ENCODE measurements at regions not wholly inside any gene's neighbourhood (a gene's known extent, or its start where the extent isn't known, plus 50 kb on each side); places are given as distances from the start of the nearest gene placed in this dataset.

DNA sequence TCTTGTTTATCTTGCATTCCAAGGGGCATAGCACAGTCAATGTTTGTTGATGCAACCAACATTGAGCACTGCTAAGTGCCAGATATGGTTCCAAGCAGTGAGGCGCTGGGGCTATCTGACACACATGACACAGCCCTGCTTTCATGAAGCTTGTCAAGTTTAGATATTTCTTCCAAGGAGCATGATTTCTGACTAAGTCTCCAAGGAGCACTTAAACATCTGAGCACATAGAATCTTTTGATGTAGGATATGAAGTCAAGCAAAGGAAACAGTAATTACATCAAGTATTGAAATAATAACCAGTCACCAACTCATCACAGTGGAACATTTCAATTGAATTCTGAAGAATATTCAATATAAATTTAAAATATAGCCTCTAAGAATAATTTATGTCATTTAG is 177.8 kb upstream of the USP15 start:
- H3K9me3 ChIP-seq (replicated peaks in 1 of 2; ENCODE audit: control insufficient read depth in 1 of 2, insufficient read depth in 1 of 2, low read length in 2 of 2), result no peaks in the 10 kb centered on the region
- H3K4me1 ChIP-seq (ENCODE audit: control insufficient read depth in 1 of 2, insufficient read depth in 2 of 2, low read length in 2 of 2), result no peaks in the 10 kb centered on the region
- no peak overlapping the region for H3K9ac ChIP-seq (ENCODE audit: insufficient read depth, low read length, poor library complexity, severe bottlenecking)
- H3K4me3 ChIP-seq (replicated peaks in 1 of 3; ENCODE audit: low read depth in 2 of 3, low read length in 3 of 3), result no peak overlapping the region
- TF ChIP-seq, protein P1, sequence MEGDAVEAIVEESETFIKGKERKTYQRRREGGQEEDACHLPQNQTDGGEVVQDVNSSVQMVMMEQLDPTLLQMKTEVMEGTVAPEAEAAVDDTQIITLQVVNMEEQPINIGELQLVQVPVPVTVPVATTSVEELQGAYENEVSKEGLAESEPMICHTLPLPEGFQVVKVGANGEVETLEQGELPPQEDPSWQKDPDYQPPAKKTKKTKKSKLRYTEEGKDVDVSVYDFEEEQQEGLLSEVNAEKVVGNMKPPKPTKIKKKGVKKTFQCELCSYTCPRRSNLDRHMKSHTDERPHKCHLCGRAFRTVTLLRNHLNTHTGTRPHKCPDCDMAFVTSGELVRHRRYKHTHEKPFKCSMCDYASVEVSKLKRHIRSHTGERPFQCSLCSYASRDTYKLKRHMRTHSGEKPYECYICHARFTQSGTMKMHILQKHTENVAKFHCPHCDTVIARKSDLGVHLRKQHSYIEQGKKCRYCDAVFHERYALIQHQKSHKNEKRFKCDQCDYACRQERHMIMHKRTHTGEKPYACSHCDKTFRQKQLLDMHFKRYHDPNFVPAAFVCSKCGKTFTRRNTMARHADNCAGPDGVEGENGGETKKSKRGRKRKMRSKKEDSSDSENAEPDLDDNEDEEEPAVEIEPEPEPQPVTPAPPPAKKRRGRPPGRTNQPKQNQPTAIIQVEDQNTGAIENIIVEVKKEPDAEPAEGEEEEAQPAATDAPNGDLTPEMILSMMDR (IDR thresholded peaks at IDR 0.05), result no peak
- Mint-ChIP-seq H3K9me3 (peaks cover 0 to 7% (median 3%) of the 10 kb centered on the region in 7 donors), H3K4me3 (no peak overlapping the region), H3K27ac (no peak overlapping the region), H3K4me1 (no peaks in the 10 kb centered on the region), H3K27me3 (ENCODE audit: low read depth in 3 of 3) (peaks cover 0 to 1% (median 1%) of the 10 kb centered on the region in 3 donors), H3K36me3 (no peaks in the 10 kb centered on the region)
- no peak overlapping the region for H3K4me2 ChIP-seq (replicated peaks; ENCODE audit: extremely low read depth, low read length, poor library complexity, severe bottlenecking)
- no peak overlapping the region for H3K27ac ChIP-seq (ENCODE audit: low read depth in 1 of 2, low read length in 2 of 2)
- no peaks in the 10 kb centered on the region for H3K27me3 ChIP-seq (ENCODE audit: control insufficient read depth in 2 of 2, insufficient read depth in 2 of 2, low read length in 2 of 2)
- no peak for DNase-seq
- no peak overlapping the region for H2AFZ ChIP-seq (ENCODE audit: insufficient read depth, low read depth, low read length, poor library complexity, severe bottlenecking)
- 100% methylated on average over 1 of the region's 1 CpG for WGBS (ENCODE audit: insufficient coverage)
- intact Hi-C loops (cut with micrococcal nuclease), result no loop called here
- no peaks in the 10 kb centered on the region for H3K36me3 ChIP-seq (replicated peaks in 1 of 2; ENCODE audit: control insufficient read depth in 1 of 2, insufficient read depth in 2 of 2, low read length in 2 of 2)
- no peaks in the 10 kb centered on the region for H4K20me1 ChIP-seq (ENCODE audit: insufficient read depth, low read length)
- no peaks in the 10 kb centered on the region for H3K79me2 ChIP-seq (ENCODE audit: insufficient read depth, low read length)

DNA sequence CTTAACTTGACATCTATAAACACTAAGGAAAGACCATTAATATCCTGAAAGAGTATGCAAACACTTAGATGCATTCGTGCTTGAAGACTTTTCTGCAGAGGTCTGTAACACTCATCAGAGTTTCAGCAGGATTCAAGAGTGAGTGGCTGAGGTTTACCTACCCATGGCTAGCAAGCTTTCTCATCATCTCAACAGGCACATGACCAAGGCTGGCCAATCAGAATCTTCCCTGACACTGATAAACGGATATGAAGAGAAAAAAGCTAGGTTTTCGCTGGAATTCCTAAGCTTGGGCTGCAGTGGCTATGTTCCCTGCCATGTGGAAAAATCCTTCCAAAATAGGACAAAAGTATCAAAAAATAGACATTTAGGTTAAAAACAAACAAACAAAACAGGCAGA is 162.1 kb upstream of the USP15 start:
- DNase-seq, result no peak
- Mint-ChIP-seq H3K9me3 (peaks cover 0 to 2% (median 0%) of the 10 kb centered on the region in 7 donors), H3K4me1 (peaks cover 2% of the 10 kb centered on the region), H3K27me3 (ENCODE audit: low read depth in 3 of 3) (no peaks in the 10 kb centered on the region), H3K4me3 (no peak overlapping the region), H3K27ac (no peak overlapping the region), H3K36me3 (no peaks in the 10 kb centered on the region)
- intact Hi-C loops (cut with micrococcal nuclease), result no loop called here
- Histone ChIP-seq H3K27ac (ENCODE audit: low read depth in 1 of 2, low read length in 2 of 2) (no peak overlapping the region), H3K4me2 (replicated peaks; ENCODE audit: extremely low read depth, low read length, poor library complexity, severe bottlenecking) (no peak overlapping the region), H3K36me3 (replicated peaks in 1 of 2; ENCODE audit: control insufficient read depth in 1 of 2, insufficient read depth in 2 of 2, low read length in 2 of 2) (no peaks in the 10 kb centered on the region), H3K79me2 (ENCODE audit: insufficient read depth, low read length) (no peaks in the 10 kb centered on the region), H3K4me1 (ENCODE audit: control insufficient read depth in 1 of 2, insufficient read depth in 2 of 2, low read length in 2 of 2) (no peaks in the 10 kb centered on the region), H3K27me3 (ENCODE audit: control insufficient read depth in 2 of 2, insufficient read depth in 2 of 2, low read length in 2 of 2) (no peaks in the 10 kb centered on the region), H3K9me3 (replicated peaks in 1 of 2; ENCODE audit: control insufficient read depth in 1 of 2, insufficient read depth in 1 of 2, low read length in 2 of 2) (no peaks in the 10 kb centered on the region), H3K4me3 (replicated peaks in 1 of 3; ENCODE audit: low read depth in 2 of 3, low read length in 3 of 3) (no peak overlapping the region), H2AFZ (ENCODE audit: insufficient read depth, low read depth, low read length, poor library complexity, severe bottlenecking) (no peak overlapping the region), H4K20me1 (ENCODE audit: insufficient read depth, low read length) (no peaks in the 10 kb centered on the region), H3K9ac (ENCODE audit: insufficient read depth, low read length, poor library complexity, severe bottlenecking) (no peak overlapping the region)
- TF ChIP-seq, protein P1 (IDR thresholded peaks at IDR 0.05), result no peak
- WGBS (ENCODE audit: insufficient coverage), result 100% methylated on average over 2 of the region's 3 CpGs

All from CD14-positive monocyte (primary cell).